Loucy (cell line): ENCODE measurements at regions not wholly inside any gene's neighbourhood (a gene's known extent, or its start where the extent isn't known, plus 50 kb on each side); places are given as distances from the start of the nearest gene placed in this dataset.

Experiments
- H2AFZ ChIP-seq: fragments of 200-600 bp; sonication (generic); 2 replicates; pipeline ENCODE4 v1.6.0; 2016; ENCODE audit warnings: antibody characterized with exemption, mild to moderate bottlenecking, low read length, moderate library complexity
- H3F3A ChIP-seq: fragments of 200-600 bp; 2 replicates; pipeline ENCODE4 v1.6.0; 2016; ENCODE audit warnings: antibody characterized with exemption, low read depth, mild to moderate bottlenecking
- H3K27me3 ChIP-seq: fragments of 200-600 bp; sonication (generic); 2 replicates; pipeline ENCODE4 v1.6.1; 2014; ENCODE audit warnings: low read length, mild to moderate bottlenecking; ENCODE audit not compliant: insufficient read depth, poor library complexity, severe bottlenecking
- H3K36me3 ChIP-seq: fragments of 200-600 bp; sonication (generic); 2 replicates; pipeline ENCODE4 v1.6.1; 2016; ENCODE audit warnings: low read length; ENCODE audit not compliant: insufficient read depth
- H3K4me1 ChIP-seq: fragments of 200-600 bp; sonication (generic); 2 replicates; pipeline ENCODE4 v1.5.1; 2014; ENCODE audit warnings: low read length, mild to moderate bottlenecking; ENCODE audit not compliant: insufficient read depth, poor library complexity, severe bottlenecking
- H3K4me2 ChIP-seq: fragments of 200-600 bp; sonication (generic); 2 replicates; pipeline ENCODE4 v1.6.0; 2014; ENCODE audit warnings: antibody characterized with exemption, low read length, low read depth, mild to moderate bottlenecking; ENCODE audit not compliant: poor library complexity, severe bottlenecking
- H3K4me3 ChIP-seq: fragments of 200-600 bp; sonication (generic); 2 replicates; pipeline ENCODE4 v1.5.1; 2014; ENCODE audit warnings: low read length, mild to moderate bottlenecking, mixed read lengths; ENCODE audit not compliant: poor library complexity, severe bottlenecking
- H3K79me2 ChIP-seq: fragments of 200-600 bp; sonication (generic); 2 replicates; pipeline ENCODE4 v1.6.1; 2014; ENCODE audit warnings: low read length; ENCODE audit not compliant: insufficient read depth
- H3K9ac ChIP-seq: fragments of 200-600 bp; sonication (generic); 2 replicates; pipeline ENCODE4 v1.6.0; 2014; ENCODE audit warnings: mild to moderate bottlenecking, low read depth, low read length, moderate library complexity; ENCODE audit not compliant: poor library complexity, severe bottlenecking
- H3K9me2 ChIP-seq: fragments of 200-600 bp; sonication (generic); replicated peaks from 2 replicates; pipeline ENCODE4 v1.6.1; 2016; ENCODE audit warnings: low read depth, low read length, mixed read lengths
- H3K9me3 ChIP-seq: fragments of 200-600 bp; sonication (generic); 2 replicates; pipeline ENCODE4 v1.6.1; 2014; ENCODE audit warnings: mild to moderate bottlenecking, antibody characterized with exemption, low read length, low read depth; ENCODE audit not compliant: insufficient read depth
- H4K20me1 ChIP-seq: fragments of 200-600 bp; sonication (generic); 2 replicates; pipeline ENCODE4 v1.6.0; 2014; ENCODE audit warnings: antibody characterized with exemption, low read length, mild to moderate bottlenecking; ENCODE audit not compliant: insufficient read depth, poor library complexity, severe bottlenecking
- EZH2phosphoT487 ChIP-seq: fragments of 200-600 bp; IDR thresholded peaks from 2 replicates; pipeline ENCODE4 v1.6.1; 2018; ENCODE audit warnings: antibody characterized with exemption, mild to moderate bottlenecking, moderate library complexity, borderline replicate concordance
- TF ChIP-seq, protein P1 (sequence below): fragments of 200-600 bp; sonication (generic); conservative IDR thresholded peaks from 2 replicates; pipeline ENCODE4 v1.5.1; 2014; ENCODE audit warnings: mild to moderate bottlenecking, antibody characterized with exemption, low read length

GRCh38 chr5:144108131-144108530, 62.3 kb downstream of the YIPF5 start:
- Histone ChIP-seq H3K9me3 (no peaks in the 10 kb centered on the region), H3K79me2 (no peaks in the 10 kb centered on the region), H2AFZ (no peak overlapping the region), H3K9me2 (no peaks in the 10 kb centered on the region), H3K9ac (no peak overlapping the region), H4K20me1 (no peaks in the 10 kb centered on the region), H3K4me2 (no peak overlapping the region), H3K4me3 (no peak overlapping the region), H3K36me3 (no peaks in the 10 kb centered on the region), H3K4me1 (no peaks in the 10 kb centered on the region), H3F3A (no peaks in the 10 kb centered on the region), H3K27me3 (no peaks in the 10 kb centered on the region)
- TF ChIP-seq, protein P1, sequence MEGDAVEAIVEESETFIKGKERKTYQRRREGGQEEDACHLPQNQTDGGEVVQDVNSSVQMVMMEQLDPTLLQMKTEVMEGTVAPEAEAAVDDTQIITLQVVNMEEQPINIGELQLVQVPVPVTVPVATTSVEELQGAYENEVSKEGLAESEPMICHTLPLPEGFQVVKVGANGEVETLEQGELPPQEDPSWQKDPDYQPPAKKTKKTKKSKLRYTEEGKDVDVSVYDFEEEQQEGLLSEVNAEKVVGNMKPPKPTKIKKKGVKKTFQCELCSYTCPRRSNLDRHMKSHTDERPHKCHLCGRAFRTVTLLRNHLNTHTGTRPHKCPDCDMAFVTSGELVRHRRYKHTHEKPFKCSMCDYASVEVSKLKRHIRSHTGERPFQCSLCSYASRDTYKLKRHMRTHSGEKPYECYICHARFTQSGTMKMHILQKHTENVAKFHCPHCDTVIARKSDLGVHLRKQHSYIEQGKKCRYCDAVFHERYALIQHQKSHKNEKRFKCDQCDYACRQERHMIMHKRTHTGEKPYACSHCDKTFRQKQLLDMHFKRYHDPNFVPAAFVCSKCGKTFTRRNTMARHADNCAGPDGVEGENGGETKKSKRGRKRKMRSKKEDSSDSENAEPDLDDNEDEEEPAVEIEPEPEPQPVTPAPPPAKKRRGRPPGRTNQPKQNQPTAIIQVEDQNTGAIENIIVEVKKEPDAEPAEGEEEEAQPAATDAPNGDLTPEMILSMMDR: no peak
- no peak for TF ChIP-seq EZH2phosphoT487
